ENCODE measurements at regions not wholly inside any gene's neighbourhood (a gene's known extent, or its start where the extent isn't known, plus 50 kb on each side); places are given as distances from the start of the nearest gene placed in this dataset.
"Not testable (repeated sequence)": the region's sequence is repeated elsewhere in the genome, so short reads cannot be mapped to it uniquely, and the experiment has no call there.

DNA sequence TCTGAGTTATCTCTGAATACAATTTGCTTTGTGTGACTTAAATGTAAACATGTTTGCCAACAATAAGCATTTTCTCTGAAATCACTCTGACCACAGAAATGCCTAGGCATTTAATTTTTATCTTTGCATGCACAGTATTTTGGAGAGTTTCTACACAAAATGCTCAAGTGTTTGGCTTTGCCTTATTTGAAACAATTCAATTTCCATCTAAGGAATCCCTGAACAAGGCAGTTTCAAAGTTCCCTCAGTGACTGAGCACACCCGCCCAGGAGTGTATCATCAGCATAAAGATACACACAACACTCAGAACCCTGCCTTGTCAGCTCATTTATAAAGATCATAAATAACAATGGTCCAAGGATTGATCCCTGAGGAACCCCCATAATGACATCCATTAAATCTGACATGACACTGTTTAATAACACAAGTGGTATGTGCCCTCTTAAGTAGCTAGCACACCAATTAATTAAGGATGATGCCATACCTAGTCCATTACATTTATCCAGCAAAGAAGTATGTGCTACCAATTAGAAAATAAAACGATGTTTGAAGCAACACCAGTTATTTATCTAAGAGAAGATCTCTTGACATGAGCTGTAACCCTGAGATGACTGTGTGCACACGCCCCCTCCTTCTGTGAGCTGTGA, 585.8 kb downstream of the ADGRL2 start:
- no peak for DNase-seq

DNA sequence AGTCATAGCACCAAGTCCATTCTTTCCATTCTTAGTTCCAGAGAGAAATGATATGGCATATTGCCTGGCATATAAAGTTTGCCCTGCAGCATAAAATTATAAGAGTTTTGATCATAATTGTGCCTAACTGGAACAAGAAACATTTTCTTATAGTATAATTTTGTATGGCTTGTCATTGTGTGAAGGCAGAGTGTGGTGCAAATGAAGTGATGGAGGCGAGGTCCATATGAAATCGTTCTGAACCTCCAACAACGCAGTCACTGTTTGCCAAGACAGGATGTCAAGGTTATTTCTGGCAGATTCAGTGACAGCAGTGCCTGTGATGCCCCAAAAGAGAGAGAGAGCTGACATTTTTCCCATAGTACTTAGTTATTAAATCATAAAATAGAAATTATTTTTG, 584.0 kb downstream of the ADGRL2 start:
- DNase-seq, result no peak

GRCh38 chr1:82377201-82377884, 576.6 kb downstream of the ADGRL2 start:
- no peak for DNase-seq

DNA sequence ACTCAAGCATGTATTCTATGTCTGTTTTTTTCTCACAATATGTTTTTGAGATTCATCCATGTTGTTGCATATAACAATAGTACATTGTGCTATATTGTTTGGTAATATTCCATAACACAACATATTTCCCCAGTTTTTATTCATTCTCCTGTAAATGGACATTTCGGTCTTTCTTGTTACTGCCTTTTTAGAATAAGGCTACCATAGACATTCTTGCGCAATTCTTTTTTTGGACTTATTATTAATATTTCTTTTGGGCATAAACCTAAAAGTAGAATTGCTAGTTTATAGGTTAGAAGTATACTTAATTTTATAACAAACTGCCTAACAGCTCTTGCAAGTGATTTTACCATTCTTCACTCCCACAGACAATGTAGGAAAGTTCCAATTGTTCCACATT, 573.0 kb downstream of the ADGRL2 start:
- DNase-seq, result no peak

- DNase-seq, result no peak
Measured at GRCh38 chr1:82371844-82372498, 571.2 kb downstream of the ADGRL2 start.

- no peak for DNase-seq
Measured at GRCh38 chr1:82367456-82367855, 566.7 kb downstream of the ADGRL2 start.

DNA sequence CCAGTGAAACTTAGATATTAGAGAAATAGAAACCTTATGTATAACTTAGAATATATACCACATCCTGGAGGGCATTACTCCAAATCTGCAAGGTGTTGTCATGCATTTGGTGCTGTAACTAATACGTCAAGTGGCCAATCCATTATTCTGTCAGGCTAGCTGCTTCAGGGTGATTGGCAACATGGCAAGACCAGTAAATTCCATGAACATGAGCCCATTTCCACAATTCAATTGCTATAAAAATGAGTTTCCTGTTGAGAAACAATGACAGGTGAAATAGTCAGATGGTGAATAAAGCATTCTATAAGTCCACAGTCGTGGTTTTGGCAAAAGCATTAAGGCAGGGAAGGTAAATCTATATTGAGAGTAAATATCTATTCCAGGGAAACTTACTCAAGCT, 566.0 kb downstream of the ADGRL2 start:
- no peak for DNase-seq

- not testable (repeated sequence) for DNase-seq
Measured at GRCh38 chr1:82359541-82359940, 558.8 kb downstream of the ADGRL2 start.

DNA sequence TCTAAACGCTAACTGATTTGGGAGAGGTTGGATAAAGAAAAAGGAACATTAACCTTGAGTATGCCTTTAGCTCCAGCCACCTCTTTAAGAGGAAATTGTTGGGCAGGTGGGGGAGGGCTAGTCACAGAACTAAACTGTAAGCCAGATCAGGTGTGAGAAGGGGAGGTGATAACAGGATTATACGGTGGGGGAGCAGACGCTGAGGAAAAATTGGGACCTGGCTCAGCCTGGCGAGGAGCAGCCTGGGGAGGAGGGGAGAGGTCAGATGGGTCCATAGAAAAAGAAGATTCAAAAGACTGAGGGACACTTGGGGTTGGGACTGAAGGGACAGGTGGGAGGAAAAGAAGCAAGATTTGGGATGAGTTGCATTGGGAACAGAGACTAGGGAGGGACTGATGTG, 558.0 kb downstream of the ADGRL2 start:
- DNase-seq, result not testable (repeated sequence)

DNA sequence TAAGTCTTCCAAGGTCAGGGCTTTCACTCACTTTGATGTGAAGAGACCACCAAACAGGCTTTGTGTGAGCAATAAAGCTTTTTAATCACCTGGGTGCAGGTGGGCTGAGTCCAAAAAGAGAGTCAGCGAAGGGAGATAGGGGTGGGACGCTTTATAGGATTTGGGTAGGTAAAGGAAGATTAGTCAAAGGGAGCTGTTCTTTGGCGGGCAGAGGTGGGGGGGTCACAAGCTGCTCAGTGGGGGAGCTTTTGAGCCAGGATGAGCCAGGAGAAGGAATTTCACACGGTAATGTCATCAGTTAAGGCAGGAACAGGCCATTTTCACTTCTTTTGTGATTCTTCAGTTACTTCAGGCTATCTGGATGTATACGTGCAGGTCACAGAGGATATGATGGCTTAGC, 553.8 kb downstream of the ADGRL2 start:
- DNase-seq, result not testable (repeated sequence)

- DNase-seq, result no peak
Measured at GRCh38 chr1:82348487-82348886, 547.8 kb downstream of the ADGRL2 start.

DNA sequence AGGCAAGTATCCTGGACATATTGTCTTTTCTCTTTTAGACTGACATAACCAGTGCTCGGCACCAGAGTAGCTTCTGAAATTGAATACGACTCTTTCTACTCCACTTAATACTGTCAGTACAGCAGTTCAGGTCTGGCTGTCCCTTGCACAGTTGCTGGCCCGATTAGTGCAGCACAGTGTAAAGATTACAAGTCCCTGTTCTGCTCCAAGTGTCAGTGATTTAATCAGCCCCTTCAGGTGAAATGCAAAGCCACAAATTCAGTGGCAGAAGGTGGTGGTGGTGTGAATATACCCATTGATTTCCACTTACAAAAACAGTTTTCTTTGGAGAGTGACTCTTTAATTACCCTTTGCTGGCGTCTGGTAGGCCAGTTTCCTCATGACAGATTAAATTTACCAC, 545.4 kb downstream of the ADGRL2 start:
- DNase-seq, result no peak

- no peak for DNase-seq
Measured at GRCh38 chr1:82343381-82343780, 542.6 kb downstream of the ADGRL2 start.

DNA sequence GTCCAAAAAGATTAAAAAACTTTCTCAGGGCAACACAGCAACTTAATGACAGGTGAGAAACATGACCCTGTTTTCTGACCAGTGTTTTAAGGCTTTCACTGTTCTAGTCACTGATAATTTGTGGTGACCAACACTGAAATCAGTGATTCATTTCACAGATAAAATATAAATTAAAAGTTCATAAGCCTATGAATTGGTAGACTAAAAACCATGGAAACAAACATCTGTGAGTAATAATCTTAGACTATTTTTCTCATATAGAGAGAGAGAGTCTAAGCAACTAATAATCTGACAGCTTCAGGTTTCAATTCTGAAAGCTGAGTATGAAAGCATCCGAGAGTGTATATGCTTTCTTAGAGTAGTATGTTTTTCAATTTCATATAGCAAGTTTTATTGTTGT, 536.9 kb downstream of the ADGRL2 start:
- no peak for DNase-seq

- no peak for DNase-seq
Measured at GRCh38 chr1:82330330-82330729, 529.6 kb downstream of the ADGRL2 start.

DNA sequence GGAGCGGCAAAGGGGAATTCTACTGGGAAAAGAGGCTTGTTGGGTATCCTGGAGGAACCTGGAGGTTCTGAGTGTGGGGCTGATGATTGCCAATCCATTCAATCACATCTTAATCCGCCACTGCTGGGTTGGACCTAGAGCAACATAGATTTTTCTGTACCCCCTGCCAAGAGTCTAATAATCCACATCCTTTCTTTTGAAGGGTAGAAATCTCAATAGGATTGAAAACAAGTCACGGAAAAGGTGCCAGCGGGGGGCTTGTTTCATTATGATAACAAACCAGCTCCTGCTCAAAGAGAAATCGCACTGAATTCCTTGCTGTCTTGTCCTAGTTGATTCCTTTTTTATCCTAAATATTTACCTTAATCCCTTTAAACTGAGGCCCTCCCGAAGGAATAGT, 528.5 kb downstream of the ADGRL2 start:
- DNase-seq, result no peak

DNA sequence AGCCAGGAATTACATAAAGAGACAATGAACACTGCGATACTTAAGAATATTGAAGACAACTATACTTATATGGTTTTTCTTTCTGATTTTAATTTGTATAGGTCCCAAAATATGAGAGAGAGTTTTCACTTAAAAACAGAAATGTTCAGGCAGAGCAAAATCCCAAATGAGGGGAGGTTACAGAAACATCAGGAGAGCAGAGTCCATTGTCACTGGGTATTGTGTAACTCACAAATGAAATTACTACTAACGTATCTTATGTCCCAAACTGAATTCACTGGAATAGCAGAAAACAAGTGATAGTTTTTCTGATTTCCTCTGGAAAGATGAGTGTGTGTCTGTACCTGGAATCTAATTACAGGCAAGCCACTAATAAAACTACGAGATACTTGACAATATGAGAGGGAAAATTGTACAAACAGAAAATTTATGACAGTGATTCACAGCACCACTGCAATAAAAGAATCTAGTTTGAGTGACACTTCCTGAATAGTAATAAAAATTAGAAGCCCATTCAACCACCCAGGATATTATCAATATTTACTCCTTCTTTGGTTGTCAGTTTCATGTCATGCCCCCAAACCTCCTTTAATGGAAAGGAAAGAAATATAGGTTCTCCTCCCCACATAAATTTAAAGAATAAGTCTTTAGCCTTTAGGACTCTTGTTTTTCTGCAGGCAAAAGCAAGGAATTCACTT, 522.6 kb downstream of the ADGRL2 start:
- no peak for DNase-seq

GRCh38 chr1:82321794-82322193, 521.1 kb downstream of the ADGRL2 start:
- no peak for DNase-seq

GRCh38 chr1:82319546-82319945, 518.8 kb downstream of the ADGRL2 start:
- DNase-seq, result no peak

- no peak for DNase-seq
Measured at GRCh38 chr1:82318921-82319320, 518.2 kb downstream of the ADGRL2 start.

GRCh38 chr1:82318265-82318664, 517.5 kb downstream of the ADGRL2 start:
- no peak for DNase-seq

DNA sequence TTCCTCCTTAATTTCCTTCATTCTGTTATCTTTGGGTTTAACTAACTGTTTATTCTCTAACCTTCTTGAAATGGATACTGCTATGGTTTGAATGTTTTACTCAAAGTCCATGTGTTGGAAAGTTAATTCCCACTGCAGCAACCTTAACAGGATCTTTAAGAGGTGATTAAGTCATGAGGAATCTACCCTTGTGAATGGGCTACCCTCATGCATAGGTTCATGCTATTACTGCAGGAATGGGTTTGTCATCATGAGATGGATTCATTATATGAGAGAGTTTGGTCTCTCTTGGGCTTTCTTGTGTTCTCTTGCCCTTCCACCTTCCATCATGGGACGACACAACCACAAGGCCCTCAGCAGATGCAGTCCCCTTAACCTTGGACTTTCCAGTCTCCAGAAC, 516.9 kb downstream of the ADGRL2 start:
- DNase-seq, result no peak

DNA sequence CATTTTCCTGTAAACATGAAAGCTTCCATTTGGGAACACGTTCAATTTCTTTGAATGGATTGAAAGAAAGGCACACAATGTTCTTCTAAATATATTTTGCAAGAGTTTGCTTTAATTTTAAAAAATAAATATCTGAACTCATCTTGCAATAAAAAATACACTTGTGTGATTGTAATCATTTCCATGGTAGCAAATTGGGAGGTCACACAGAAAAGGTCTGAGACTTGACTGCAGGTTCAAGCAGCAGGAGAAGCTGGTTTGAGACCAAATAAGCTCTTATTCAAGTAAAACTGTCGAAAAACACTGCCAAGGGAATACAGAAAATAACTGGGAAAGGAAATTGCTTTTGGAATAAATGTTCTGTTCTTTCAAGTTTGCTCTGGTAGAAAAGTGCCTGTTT, 498.9 kb downstream of the ADGRL2 start:
- no peak for DNase-seq

- no peak for DNase-seq
Measured at GRCh38 chr1:82299056-82299455, 498.3 kb downstream of the ADGRL2 start.

Measured in COR-L47 (cell line).